CD1c-positive myeloid dendritic cell (primary cell): ENCODE measurements at regions not wholly inside any gene's neighbourhood (a gene's known extent, or its start where the extent isn't known, plus 50 kb on each side); places are given as distances from the start of the nearest gene placed in this dataset.
A peak's percentile ranks its signal among the peaks of the same experiment; 100 is the strongest.
"Not testable (repeated sequence)": the region's sequence is repeated elsewhere in the genome, so short reads cannot be mapped to it uniquely, and the experiment has no call there.

ENCODE experiments used
- DNase-seq: peaks from one replicate; pipeline ENCODE4 v3.0.0-alpha.2; 2016; ENCODE audit errors: extremely low spot score

DNA sequence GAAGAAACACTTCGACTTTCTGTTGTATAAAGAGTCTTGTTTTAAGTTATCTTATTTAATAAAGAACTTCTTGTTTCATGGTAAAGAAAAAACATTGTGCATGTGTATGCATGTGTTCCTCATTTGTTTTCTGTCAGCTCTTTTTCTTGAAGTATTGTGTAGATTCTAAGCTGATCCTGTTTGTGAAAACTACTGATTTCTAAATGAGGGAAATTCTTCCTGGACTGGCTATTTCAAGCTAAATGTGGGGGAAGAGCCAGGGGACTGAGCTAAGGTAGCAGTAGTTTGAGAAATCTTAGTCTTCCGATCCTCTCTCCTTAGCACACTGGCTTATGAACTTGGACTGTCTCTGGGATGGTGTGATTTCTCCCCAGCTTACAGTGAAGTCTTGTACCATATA, 56.4 kb upstream of the RBMS1 start:
- no peak for DNase-seq

DNA sequence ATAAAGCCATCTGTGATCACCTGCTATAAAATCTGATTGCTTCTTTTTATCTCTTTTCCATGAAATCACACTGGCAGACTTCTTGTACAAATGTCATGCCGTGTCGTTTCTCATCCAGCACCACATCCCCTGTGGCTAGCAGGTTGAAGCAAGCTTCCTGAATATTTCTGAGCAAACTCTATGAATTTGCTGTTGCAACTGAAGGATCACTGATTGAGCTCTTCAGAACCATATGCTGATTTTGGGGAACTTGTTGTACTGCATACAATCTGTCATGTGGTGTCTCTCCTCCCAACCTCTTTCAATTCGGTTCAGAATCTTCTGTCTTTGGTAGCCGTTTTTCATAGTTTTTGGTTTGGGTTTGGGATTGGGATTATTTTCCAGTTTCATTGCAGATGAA, 57.7 kb upstream of the RBMS1 start:
- DNase-seq, result peak; percentile 58

DNA sequence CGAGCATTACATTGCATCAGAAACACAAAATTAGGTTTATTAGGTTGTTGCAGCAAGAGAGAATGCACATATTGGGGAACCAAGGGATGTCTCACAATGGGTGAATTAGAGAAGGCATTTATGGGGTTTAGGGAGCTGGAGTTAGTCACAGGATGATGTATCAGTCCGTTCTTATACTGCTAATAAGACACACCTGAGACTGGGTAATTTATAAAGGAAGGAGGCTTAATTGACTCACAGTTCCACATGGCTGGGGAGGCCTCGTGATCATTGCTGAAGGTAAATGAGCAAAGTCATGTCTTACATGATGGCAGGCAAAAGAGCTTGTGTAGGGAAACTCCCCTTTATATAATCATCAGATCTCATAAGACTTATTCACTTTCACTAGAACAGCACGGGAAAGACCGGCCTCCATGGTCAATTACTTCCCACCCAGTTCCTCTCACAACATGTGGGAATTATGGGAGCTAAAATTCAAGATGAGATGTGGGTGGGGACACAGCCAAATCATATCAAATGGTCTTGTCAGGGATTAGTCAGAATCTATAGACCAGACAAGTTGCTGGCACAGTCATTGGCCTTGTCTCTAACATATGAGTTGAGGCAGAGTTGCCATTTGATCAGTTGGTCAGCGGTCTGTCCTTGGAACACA, 61.9 kb upstream of the RBMS1 start:
- no peak for DNase-seq

DNA sequence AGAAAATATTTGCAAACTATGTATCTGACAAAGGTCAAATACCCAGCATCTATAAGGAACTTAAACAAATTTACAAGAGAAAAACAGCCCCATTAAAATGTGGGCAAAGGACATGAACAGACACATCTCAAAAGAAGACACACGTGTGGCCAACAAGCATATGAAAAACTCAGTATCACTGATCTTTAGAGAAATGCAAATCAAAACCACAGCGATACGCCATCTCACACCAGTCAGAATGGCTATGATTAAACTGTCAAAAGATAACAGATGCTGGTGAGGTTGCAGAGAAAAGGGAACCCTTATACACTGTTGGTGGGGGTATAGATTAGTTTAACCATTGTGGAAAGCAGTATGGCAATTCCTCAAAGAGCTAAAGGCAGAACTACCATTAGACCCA, 64.3 kb upstream of the RBMS1 start:
- DNase-seq, result no peak

DNA sequence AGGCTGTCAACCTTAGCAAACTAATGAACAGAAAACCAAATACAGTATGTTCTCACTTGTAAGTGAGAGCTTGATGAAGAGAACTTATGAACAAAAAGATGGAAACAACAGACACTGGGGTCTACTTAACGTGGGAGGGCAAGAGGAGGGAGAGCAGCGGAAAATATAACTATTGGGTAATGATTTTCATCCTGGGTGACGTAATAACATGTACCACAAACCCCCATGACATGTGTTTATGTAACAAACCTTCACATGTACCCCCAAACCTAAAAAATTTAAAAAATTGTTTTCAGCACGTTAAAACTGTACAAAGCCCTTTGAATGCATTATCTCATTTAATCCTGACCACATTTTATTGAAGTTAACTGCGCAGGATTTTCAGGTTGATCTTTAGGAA, 64.9 kb upstream of the RBMS1 start:
- DNase-seq, result no peak

DNA sequence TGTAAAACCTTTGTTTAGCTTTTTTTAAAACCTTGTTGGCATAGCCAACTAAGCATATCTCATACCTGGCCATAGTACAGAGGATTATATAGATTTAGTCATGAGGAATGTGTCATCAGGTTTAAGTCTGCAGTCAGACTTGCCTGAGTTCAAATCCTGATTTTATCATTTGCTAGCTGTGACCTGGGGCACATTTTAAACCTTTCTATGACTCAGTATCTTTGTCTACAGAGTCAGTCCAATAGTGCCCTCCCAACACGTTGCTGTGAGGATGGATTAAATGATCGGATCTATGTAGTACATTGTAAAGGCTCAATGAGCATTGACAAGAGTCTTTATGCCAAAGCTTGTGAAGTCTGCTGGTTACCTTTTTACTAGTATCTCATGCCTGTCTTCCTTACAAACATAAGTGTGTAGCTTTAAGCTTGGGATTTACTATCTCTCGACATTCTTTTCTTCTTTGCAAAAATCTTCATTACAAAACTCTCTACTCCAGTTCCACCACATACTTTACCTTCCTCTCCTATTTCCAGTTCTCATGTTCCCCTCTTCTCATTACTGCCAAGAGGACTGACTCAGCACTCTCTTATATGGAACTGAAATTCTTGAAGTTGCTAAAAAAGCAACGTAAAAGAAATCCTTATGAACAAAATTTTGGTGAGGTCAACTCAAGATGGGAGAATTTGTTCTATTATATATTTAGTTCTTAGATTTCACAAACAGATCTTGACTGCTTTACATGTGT, 68.1 kb upstream of the RBMS1 start:
- DNase-seq, result peak; percentile 26

DNA sequence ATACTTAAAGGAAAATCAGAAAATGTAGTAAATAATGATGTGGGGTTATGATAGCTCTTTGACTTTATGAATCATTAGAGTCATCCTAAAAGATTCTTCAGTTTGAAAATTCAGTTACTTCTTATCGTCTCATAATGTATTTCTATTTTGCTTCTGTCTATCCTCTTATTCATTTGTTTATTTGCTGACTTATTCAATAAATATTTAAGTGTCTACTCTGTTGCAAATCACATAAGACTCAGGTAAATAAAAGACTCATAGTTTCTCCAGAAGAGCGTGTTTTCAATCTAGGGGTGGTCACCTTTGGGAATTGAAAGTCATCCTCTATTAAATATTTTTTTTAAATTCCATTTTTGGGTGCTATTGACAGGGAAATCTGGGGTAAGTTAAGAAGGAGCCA, 69.1 kb upstream of the RBMS1 start:
- DNase-seq, result no peak

DNA sequence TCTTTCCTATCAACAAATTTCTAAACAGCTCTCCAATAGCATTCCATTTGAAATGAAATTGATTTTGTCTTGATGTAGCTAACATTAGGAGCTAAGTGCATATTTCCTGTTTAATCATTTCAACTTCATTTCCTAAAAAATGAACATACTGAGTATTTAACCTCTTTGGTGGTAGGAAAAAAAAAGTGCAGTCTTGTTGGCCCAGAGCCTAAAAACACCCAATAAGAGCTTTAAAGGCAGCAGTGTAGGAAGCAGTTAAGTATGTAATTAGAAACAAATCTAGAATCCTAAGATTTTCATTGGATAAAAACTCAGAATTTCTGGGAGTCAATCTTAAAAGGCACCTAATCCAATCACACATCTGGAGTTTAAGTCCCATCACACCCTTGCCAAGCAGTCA, 71.0 kb upstream of the RBMS1 start:
- no peak for DNase-seq

DNA sequence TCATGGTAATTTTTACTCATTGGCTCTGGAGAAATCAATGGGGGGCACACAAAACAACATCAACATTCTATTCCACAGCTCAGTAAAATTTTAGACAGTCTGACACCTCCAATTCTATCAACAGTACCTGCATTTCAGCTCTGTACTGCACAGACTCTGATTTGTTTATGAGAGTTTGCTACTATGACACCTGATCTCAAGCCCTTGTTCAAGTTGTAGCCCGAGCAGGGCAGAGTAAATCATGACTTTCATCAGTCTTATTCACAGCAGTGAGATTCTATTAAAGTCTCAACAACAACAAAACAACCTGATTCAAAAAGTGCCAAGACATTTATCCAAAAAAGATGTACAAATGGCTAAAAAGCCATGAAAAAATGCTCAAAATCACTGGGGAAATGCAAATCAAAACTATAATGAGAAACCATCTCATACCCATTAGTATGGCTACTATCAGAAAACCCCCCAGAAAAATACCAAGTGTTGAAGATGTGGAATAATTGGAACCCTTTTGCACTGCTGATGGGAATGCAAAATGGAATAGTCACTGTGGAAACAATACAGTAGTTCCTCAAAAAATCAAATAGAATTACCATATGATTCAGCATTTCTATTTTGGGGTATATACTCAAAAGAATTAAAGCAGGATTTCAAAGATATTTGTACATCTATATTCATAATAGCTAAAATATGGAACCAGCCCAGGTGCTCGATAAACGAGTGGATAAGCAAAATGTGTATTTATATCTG, 71.7 kb upstream of the RBMS1 start:
- peak; percentile 24 for DNase-seq

DNA sequence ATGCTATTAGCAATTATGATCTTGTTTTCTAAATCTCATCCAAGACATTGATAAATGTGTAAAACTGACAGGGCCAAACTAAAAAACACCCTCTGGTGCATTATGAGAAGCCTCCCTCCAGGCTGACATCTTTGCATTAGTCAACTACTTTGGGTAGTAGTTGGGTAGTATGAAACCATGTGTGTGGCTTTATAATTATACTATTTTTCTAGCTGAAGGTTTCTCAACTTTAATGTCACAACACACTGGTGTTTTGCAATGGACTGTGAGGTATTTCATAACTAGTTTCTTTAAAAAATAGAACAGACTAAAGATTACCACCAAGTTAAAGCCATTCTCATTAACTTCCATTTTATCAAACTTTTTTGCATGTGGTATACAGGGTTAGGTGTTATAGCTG, 73.1 kb upstream of the RBMS1 start:
- DNase-seq, result peak; percentile 76

DNA sequence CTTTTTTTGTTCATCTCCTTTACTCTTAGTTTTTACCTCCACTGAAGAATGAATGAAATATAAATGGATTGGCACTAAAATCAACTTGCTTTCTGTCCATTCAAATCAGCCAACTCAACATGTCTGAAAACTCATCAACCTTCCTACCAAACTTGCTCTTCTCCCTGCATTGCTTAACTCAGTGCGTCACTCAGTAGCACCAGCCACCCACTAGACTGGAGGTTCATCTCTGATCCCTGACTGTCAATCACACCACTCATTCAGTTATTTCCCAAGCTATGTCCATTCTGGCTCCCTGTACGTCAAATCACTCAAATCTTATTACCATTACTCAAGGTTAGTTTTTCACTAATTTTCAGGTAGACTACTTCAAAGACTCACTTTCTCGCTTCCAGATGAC, 75.2 kb upstream of the RBMS1 start:
- peak; percentile 51 for DNase-seq

DNA sequence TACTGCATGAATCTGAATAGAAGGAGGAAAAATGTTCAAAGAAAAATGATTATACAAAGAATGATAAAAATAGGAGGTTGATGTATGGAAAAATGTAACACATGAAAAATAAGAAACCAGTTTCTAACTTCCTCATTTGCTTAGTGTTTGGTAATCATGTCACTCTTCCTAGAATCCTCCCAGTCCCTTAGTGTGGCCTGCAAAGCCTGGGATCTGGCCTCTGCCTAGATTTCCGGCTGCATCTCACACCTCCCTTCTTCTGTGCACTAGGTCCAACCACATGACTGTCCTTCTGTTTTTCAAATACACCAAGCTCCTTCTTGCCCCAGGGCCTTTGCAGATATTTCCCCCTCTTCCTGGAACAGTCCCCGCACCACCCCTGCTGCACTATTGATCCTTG, 76.8 kb upstream of the RBMS1 start:
- DNase-seq, result peak; percentile 62

DNA sequence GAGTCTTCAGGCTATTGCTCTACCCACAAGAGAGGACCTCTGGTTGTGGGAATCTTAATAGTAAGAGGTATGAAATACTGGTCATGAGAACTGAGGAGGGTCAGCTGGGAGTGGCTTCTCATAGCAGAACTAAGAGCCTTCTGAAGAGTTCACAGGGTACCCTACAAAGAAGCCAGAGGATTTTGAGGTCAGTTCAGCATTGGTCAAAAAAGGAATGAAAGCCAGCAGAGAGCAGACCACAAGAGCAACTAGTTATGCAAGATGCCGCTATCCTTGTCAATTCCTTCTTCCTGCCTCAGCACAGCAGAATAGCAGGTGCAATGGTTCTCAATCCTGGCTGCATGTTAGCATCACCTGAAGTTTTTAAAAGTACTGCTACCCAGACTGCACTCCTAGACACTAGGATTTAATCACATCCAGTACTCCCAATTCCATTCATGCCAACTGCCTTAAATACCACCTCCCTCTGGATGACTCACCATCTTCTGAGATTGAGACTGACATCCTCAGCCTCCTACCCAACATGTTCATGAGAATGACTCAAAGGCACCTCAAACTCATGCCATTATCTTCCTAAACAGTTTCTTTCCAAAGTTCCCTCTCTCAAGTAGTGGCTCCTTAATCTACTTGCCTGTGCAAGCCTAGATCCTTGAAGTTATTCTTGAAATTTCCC, 81.0 kb upstream of the RBMS1 start:
- peak; percentile 55 for DNase-seq

DNA sequence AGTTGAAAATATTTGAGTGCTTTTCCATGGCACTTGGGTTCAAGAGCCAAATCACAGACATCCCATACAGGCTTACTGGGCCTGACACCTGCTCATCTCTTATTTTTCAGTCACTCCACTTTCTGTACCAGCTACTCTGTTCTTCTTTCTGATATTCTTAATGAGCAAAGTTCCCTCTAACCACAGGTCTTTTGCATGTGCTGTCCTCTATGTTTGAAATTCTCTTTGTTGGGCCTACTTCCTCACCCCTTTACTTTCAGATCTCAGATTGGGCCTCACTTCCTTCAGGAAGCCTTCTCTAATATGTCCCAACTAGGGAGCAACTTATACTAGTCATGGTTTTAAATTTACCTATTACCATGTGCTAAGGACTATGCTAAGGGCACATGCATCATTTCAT, 81.8 kb upstream of the RBMS1 start:
- DNase-seq, result peak; percentile 57

DNA sequence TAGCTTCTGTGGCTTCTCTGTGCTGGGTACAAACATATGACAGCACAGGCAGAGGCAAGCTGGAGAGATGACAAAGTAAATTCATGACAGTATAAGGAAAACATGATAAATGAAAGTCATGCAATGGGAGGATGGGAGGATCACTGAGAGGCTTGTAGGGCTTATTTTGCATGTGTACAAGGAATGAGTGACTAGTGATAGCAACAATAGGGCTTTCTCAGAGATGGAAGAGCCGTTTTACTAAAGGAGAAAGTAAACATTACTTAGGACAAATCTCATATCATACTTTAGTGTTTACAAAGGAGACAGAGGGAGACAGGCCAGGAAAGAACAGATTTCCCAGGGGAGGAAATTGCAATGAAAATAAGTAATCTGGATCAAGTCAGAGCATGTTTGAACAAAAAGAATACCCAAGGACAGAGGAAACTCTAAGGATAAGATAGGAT, 82.5 kb upstream of the RBMS1 start:
- no peak for DNase-seq

DNA sequence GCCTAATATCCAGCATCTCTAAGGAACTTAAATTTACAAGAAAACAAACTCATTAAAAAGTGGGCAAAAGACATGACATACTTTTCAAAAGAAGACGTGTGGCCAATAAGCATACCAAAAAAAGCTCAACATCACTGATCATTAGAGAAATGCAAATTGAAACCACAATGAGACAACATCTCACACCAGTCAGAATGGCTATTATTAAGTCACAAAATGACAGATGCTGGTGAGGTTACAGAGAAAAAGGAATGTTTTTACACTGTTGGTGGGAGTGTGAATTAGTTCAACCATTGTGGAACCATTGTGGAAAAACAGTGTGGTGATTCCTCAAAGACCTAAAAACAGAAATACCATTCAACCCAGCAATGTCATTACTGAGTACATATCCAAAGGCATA, 83.5 kb upstream of the RBMS1 start:
- DNase-seq, result not testable (repeated sequence)

DNA sequence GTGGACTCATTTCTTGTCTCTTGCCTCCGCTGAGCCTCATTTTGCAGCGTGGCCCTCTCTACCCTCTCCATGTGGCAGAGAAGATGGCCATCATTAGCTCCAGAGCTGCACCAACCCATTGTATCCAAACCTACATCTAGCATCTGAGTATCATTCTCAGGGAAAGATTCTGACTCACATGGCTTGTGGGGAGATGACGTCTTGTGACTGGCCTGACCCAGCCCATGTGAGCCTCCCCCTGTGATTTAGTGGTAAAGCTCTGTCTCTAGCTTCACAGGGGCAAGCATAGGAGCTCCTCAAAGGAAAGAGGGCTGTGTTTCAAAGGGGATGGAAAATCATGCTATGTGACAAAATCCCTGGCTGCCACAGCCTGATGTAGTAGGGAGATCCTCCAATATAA, 87.4 kb upstream of the RBMS1 start:
- DNase-seq, result no peak

DNA sequence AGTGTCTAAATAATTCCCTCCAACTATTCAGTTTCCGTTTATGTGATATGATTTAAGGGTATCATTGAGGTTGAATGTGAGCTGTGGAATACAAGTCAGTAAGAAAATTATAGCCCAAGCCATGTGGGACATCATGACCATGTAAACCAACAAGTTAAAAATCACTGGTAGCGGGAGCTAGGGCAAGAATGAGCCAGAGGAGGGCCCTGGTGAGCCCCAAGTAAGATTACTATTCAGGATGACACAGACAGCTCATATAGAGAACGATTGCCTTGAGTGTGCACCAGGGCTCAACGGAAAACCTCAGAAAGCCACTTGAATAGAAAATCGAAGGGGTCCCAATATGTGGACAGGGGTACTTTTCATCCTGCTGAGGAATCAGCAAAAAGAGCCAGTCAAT, 87.8 kb upstream of the RBMS1 start:
- no peak for DNase-seq

DNA sequence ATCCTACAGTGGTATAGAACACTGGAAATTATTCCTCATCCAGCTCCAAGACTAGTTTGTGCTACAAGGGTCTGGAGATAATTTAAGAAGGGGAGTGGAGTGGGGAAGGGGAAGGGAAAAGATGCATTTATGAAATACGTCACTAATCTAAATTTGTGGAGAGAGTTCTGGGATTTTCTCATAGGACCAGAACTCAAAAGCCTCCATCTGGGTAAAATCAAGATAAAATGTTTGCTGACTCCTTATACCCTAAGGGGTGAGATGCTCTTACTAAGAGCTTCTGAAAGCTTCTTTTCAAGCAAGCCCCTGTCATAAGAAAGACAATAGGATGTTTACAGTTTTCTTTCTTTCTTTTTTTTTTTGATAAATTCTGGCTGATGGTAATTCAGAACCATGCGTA, 88.5 kb upstream of the RBMS1 start:
- DNase-seq, result no peak

DNA sequence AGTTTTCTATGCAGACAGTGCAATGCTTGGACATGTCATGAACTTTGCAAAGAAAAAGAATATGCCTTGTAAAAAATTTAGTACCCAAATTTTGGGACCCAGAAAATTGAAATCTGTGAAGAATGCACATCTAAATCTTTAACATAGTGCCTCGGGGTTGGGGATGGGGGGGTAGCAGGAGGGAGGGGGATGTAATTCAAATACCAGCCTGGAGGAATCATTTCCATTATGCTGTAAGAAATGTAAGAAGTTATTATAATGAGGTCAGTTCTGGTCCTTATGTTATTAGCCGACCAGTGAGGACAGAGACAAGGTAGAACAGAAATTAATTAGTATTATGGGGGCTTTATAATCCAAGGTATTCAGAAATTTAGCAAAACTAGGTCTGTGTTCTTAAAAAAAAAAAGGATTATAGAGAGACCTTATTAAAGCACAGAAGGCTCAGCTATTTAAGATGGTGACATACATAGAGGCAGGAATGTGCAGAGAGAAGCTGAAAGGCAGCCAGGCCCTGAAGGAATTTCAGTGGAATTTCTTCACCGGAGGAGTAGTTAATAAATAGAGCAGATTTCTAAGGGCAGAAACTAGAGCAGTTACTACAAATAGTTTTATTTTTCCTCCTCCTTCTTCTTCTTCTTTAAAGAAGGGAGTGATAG, 89.0 kb upstream of the RBMS1 start:
- no peak for DNase-seq

DNA sequence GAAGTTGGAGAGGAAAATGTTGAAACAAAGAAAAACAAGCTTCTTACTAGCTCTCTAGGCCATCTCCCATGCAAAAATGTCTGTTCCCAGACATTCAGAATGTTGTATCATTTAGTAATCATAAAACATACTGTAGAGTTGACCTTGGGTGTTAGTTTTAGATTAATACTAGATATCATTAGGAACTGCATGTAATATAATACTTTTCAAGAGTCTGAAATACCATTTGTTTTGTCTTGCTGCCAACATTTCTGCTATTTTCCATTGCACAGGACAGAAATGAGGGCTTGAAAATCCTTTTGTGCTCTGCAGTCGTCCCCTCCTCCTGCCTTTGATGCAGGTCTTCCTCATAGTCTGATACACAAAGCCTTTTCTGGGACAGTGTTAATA, 89.5 kb upstream of the RBMS1 start:
- DNase-seq, result no peak
